HCT116 (cell line): ENCODE measurements at regions not wholly inside any gene's neighbourhood (a gene's known extent, or its start where the extent isn't known, plus 50 kb on each side); places are given as distances from the start of the nearest gene placed in this dataset.

ENCODE experiments used
- ATAC-seq: fragments of 200-7000 bp; cut with Tn5 transposase; 2 replicates; pipeline ENCODE4 v1.9.1; 2020; ENCODE audit warnings: mild to moderate bottlenecking, moderate library complexity
- BruUV-seq: library from RNA; stranded (reverse); fragments of 400-500 nt; replicated peaks from 2 replicates; lab custom pipeline; 2021; lab: Mats Ljungman, UMichigan
- CTCF ChIA-PET: fragments of 300-600 bp; sonication (Branson Sonifier 250); formaldehyde crosslinking; loops from one replicate; lab custom pipeline; 2021; ENCODE audit warnings: antibody characterized with exemption; lab: Charles Lee
- POLR2A ChIA-PET: fragments of 300-600, 350-600 bp; sonication (Branson Sonifier 250); formaldehyde crosslinking; loops from one replicate; lab custom pipeline; 2021; ENCODE audit warnings: antibody characterized with exemption; lab: Charles Lee
- RAD21 ChIA-PET, 2 experiments: fragments of 300-600 bp; sonication (Branson Sonifier 250); formaldehyde crosslinking; loops; one replicate each; lab custom pipeline; 2023; ENCODE audit warnings: low total read pairs in 2 of 2; ENCODE audit not compliant: uncharacterized antibody in 2 of 2, unreplicated experiment in 2 of 2, low non-redundant PET in 1 of 2; lab: Charles Lee
- DNase-seq: peaks from one replicate; pipeline ENCODE4 v3.0.0-alpha.2; 2010; ENCODE audit warnings: low read depth, low spot score
- H2AFZ ChIP-seq: fragments of 200-600 bp; shearing (Covaris generic), sonication (generic); 2 replicates; pipeline ENCODE4 v1.6.1; 2017; ENCODE audit warnings: low read depth, mixed run types, mixed read lengths, antibody characterized with exemption, low read length; ENCODE audit not compliant: poor library complexity, severe bottlenecking
- H3K27ac ChIP-seq: 2 replicates; pipeline ENCODE4 v1.5.1; 2012; ENCODE audit warnings: low read depth, low read length
- H3K27me3 ChIP-seq: fragments of 200-600 bp; sonication (generic); 2 replicates; pipeline ENCODE4 v1.6.1; 2016; ENCODE audit warnings: mixed run types, low read length, mixed read lengths; ENCODE audit not compliant: insufficient read depth
- H3K36me3 ChIP-seq, 2 experiments: fragments of 200-500 bp in 1 of 2; fragments of 200-600 bp in 1 of 2; sonication (Bioruptor generic) in 1 of 2; sonication (generic) in 1 of 2; 2 replicates each; pipeline versions ENCODE4 v1.5.1 to v1.6.1; 2014 to 2016; ENCODE audit warnings: low read length in 2 of 2, inconsistent platforms in 1 of 2, mixed read lengths in 1 of 2, mixed run types in 1 of 2; ENCODE audit not compliant: insufficient read depth in 2 of 2, control insufficient read depth in 1 of 2
- H3K4me1 ChIP-seq, 2 experiments: fragments of 200-600 bp in 1 of 2; sonication (generic) in 1 of 2; 2 replicates each; pipeline versions ENCODE4 v1.5.1 to v1.6.1; 2012 to 2017; ENCODE audit warnings: low read length in 2 of 2, inconsistent platforms in 1 of 2, mild to moderate bottlenecking in 1 of 2, mixed read lengths in 1 of 2, mixed run types in 1 of 2, moderate library complexity in 1 of 2; ENCODE audit not compliant: insufficient read depth in 2 of 2, control insufficient read depth in 1 of 2
- H3K4me2 ChIP-seq: fragments of 200-600 bp; sonication (generic); 2 replicates; pipeline ENCODE4 v1.6.1; 2017; ENCODE audit warnings: mixed run types, low read length, mixed read lengths
- H3K4me3 ChIP-seq, 2 experiments: fragments of 200-600 bp in 1 of 2; sonication (generic) in 1 of 2; replicated peaks in 1 of 2; 2 replicates each; pipeline ENCODE4 v1.5.1; 2011 to 2016; ENCODE audit warnings: low read length in 2 of 2, control low read depth in 1 of 2, low read depth in 1 of 2, mild to moderate bottlenecking in 1 of 2, mixed read lengths in 1 of 2, mixed run types in 1 of 2
- H3K79me2 ChIP-seq: fragments of 200-600 bp; sonication (generic); 2 replicates; pipeline ENCODE4 v1.6.1; 2017; ENCODE audit warnings: mild to moderate bottlenecking, mixed run types, low read length, moderate library complexity, mixed read lengths; ENCODE audit not compliant: insufficient read depth
- H3K9ac ChIP-seq: fragments of 200-600 bp; sonication (generic); 2 replicates; pipeline ENCODE4 v1.6.1; 2016; ENCODE audit warnings: low read length, mixed read lengths
- H3K9me2 ChIP-seq: fragments of 200-600 bp; sonication (generic), shearing (Covaris generic); 2 replicates; pipeline ENCODE4 v1.6.1; 2017; ENCODE audit warnings: mixed run types, mild to moderate bottlenecking, moderate library complexity; ENCODE audit not compliant: insufficient read depth
- H3K9me3 ChIP-seq, 2 experiments: fragments of 200-500 bp in 1 of 2; fragments of 200-600 bp in 1 of 2; sonication (Bioruptor generic) in 1 of 2; sonication (generic) in 1 of 2; 2 replicates each; pipeline ENCODE4 v1.6.1; 2014 to 2017; ENCODE audit warnings: low read length in 2 of 2, mixed read lengths in 2 of 2, inconsistent platforms in 1 of 2, low read depth in 1 of 2, mild to moderate bottlenecking in 1 of 2, mixed run types in 1 of 2, moderate library complexity in 1 of 2; ENCODE audit not compliant: control insufficient read depth in 1 of 2, insufficient read depth in 1 of 2
- H4K20me1 ChIP-seq: fragments of 200-600 bp; sonication (generic), shearing (Covaris generic); 2 replicates; pipeline ENCODE4 v1.6.1; 2017; ENCODE audit warnings: mixed run types, mild to moderate bottlenecking, moderate library complexity; ENCODE audit not compliant: insufficient read depth
- CTCF ChIP-seq, 3 experiments: fragments of 200-600 bp in 1 of 3; sonication (generic) in 1 of 3; IDR thresholded peaks in 2 of 3; conservative IDR thresholded peaks in 1 of 3; 2 replicates each; pipeline ENCODE4 v1.5.1; 2012 to 2017; ENCODE audit warnings: low read depth in 2 of 3, low read length in 2 of 3, antibody characterized with exemption in 1 of 3, borderline replicate concordance in 1 of 3, control low read depth in 1 of 3, mild to moderate bottlenecking in 1 of 3, mixed read lengths in 1 of 3, mixed run types in 1 of 3, moderate library complexity in 1 of 3; ENCODE audit not compliant: insufficient read depth in 1 of 3
- EGR1 ChIP-seq: IDR thresholded peaks from 2 replicates; pipeline ENCODE4 v1.6.1; 2012; ENCODE audit warnings: low read depth
- ELF1 ChIP-seq: IDR thresholded peaks from 2 replicates; pipeline ENCODE4 v1.6.1; 2012; ENCODE audit warnings: low read depth, borderline replicate concordance
- EZH2 ChIP-seq: fragments of 200-600 bp; sonication (generic); IDR thresholded peaks from 2 replicates; pipeline ENCODE4 v1.6.1; 2017; ENCODE audit warnings: antibody characterized with exemption, mixed run types
- EZH2phosphoT487 ChIP-seq: fragments of 200-600 bp; IDR thresholded peaks from 2 replicates; pipeline ENCODE4 v1.6.1; 2018; ENCODE audit warnings: antibody characterized with exemption, borderline replicate concordance
- FOSL1 ChIP-seq: IDR thresholded peaks from 2 replicates; pipeline ENCODE4 v1.6.1; 2012; ENCODE audit warnings: low read depth
- JUND ChIP-seq: IDR thresholded peaks from 2 replicates; pipeline ENCODE4 v1.6.1; 2012
- MAX ChIP-seq: IDR thresholded peaks from 2 replicates; pipeline ENCODE4 v1.6.1; 2012
- POLR2A ChIP-seq: IDR thresholded peaks from 2 replicates; pipeline ENCODE4 v1.7.0; 2011; ENCODE audit warnings: borderline replicate concordance; ENCODE audit not compliant: insufficient read depth, insufficient read length; ENCODE audit errors: extremely low read depth
- REST ChIP-seq: IDR thresholded peaks from 2 replicates; pipeline ENCODE4 v1.6.1; 2012; ENCODE audit warnings: low read depth
- SIN3A ChIP-seq: IDR thresholded peaks from 2 replicates; pipeline ENCODE4 v1.6.1; 2012; ENCODE audit warnings: low read depth
- SP1 ChIP-seq: IDR thresholded peaks from 2 replicates; pipeline ENCODE4 v1.6.1; 2012; ENCODE audit warnings: low read depth
- SRF ChIP-seq: IDR thresholded peaks from 2 replicates; pipeline ENCODE4 v1.6.1; 2012; ENCODE audit warnings: low read depth
- TCF7L2 ChIP-seq: IDR thresholded peaks from 2 replicates; pipeline ENCODE4 v1.7.0; 2011; ENCODE audit warnings: borderline replicate concordance, inconsistent platforms; ENCODE audit not compliant: insufficient read depth, insufficient read length; ENCODE audit errors: extremely low read depth
- YY1 ChIP-seq: IDR thresholded peaks from 2 replicates; pipeline ENCODE4 v1.6.1; 2011; ENCODE audit warnings: low read length, low read depth, moderate library complexity, mild to moderate bottlenecking; ENCODE audit not compliant: insufficient replicate concordance; ENCODE audit errors: extremely low read depth
- ZFX ChIP-seq: fragments of 450-650 bp; IDR thresholded peaks from 2 replicates; pipeline ENCODE4 v1.6.1; 2017
- ZNF274 ChIP-seq: fragments of 200-500 bp; sonication (Bioruptor generic); IDR thresholded peaks from 2 replicates; pipeline ENCODE4 v1.6.1; 2014; ENCODE audit warnings: mild to moderate bottlenecking, low read depth, low read length, inconsistent platforms
- intact Hi-C: fragments of 100-400 bp; cut with micrococcal nuclease; formaldehyde crosslinking; loops from 2 replicates; pipeline ENCODE4 v1.10.0; 2022

- Histone ChIP-seq H3K4me3 (no peak overlapping the region), H3K79me2 (no peaks in the 10 kb centered on the region), H3K4me2 (no peak overlapping the region), H3K27ac (no peak overlapping the region), H3K9ac (no peak overlapping the region), H2AFZ (no peak overlapping the region), H4K20me1 (no peaks in the 10 kb centered on the region), H3K4me1 (peaks cover 0 to 7% of the 10 kb centered on the region in 2 experiments; a peak in 2 of 4 replicates), H3K36me3 (no peaks in the 10 kb centered on the region), H3K9me2 (no peaks in the 10 kb centered on the region), H3K9me3 (no peaks in the 10 kb centered on the region), H3K27me3 (no peaks in the 10 kb centered on the region)
- ATAC-seq (no peak), DNase-seq (no peak)
- POLR2A ChIA-PET = no interaction called here
- TF ChIP-seq JUND (no peak), EZH2 (no peak), FOSL1 (no peak), CTCF (IDR thresholded peaks at IDR 0.05 in 2 of 3, conservative IDR thresholded peaks at IDR 0.05 in 1 of 3; ENCODE audit: borderline replicate concordance in 1 of 3, insufficient read depth in 1 of 3, low read depth in 2 of 3, low read length in 2 of 3) (no peak), SP1 (no peak), EZH2phosphoT487 (no peak), YY1 (no peak), MAX (no peak), ELF1 (no peak), EGR1 (no peak), REST (no peak), ZFX (no peak), POLR2A (no peak), TCF7L2 (no peak), ZNF274 (no peak), SRF (no peak), SIN3A (no peak)
- intact Hi-C loops = no loop called here
- BruUV-seq = no TSS peak
- RAD21 ChIA-PET = no interaction called here
- CTCF ChIA-PET = no interaction called here
Observed at GRCh38 chr10:88196291-88196690, 332.9 kb downstream of the PTEN start.
